GDM1 (cell line): ENCODE measurements at regions not wholly inside any gene's neighbourhood (a gene's known extent, or its start where the extent isn't known, plus 50 kb on each side); places are given as distances from the start of the nearest gene placed in this dataset.

Experiments used
- DNase-seq: peaks from one replicate; lab custom pipeline; 2025; lab: John Stamatoyannopoulos, UW

DNA sequence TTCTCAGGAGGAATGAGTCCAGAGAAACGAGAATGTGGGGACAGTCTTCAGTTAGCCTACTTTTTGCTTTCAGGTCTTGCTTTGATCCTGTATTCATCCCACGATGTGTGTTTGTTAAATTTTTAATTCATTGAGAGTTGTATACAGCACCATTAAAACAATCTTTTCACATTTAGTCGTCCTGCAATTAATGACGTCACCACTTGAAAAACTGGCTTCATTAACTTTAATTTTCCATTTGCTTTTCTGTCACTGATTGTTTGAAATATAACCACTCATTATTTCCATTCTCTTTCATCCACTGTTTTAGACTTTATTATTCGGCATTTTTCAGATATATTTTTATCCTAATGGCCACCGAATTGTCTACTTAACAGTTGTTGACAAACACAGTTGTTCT is 146.9 kb downstream of the TFEC start:
- DNase-seq, result no peak

DNA sequence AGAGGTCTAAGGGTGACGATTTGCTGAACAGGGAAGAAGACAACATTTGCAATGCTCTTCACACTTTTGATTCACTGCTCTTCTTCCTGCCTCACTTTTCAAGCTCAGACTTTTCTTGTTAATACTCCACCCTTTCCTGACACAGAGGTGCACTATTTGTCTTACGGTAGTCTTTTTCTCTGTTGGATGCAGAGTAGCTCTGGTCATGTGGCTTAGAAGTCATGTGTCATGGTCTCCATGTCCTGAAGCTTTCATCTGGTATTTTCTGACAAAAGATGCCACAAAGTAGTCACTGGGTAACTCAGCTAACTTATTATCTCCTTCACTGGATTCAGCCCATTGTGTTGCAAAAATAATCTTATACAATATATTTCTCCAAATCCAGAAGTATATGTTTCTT is 149.1 kb downstream of the TFEC start:
- no peak for DNase-seq

DNA sequence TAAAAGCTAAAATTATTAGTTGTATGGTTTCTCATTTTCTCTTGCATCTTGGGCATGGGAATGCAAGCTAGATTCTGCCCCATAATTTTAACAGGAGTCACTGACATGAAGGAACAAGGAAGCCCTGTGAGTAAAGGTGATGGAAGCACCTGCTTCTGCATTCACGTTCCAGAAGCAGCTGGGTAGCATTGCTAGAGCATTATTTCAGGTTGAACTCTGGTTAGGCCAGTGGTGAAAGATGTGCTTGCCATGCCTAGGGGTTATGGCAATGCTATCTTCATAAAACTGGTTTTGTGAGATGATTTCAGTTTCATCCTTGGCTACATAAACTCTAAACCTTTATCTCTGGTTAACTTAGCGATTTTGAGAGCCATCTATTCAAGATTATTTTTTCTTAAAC is 151.4 kb downstream of the TFEC start:
- no peak for DNase-seq

GRCh38 chr7:115869801-115870200 is 160.8 kb downstream of the TFEC start:
- no peak for DNase-seq

DNA sequence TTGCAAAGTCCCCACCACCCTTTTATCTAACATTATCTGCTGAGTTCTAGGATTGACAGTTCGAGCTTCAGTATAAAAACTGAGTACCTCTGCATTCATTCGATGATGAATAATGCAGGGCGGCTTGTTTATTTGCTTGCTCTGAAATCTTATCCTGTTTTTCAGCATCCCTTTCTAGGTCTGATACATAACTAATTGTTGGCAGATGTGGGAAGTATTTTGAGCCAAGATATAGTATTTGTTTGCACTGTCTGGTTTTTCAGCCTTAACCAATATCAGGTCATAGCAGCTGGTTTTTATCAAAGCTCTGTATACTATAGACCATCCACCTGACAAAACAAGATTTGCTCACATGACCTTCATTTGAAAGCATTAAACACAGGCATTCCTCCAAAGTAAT is 161.4 kb downstream of the TFEC start:
- no peak for DNase-seq

GRCh38 chr7:115868369-115868768 is 162.2 kb downstream of the TFEC start:
- DNase-seq, result no peak

- DNase-seq, result no peak
These were observed 166.5 kb downstream of the TFEC start for GRCh38 chr7:115864082-115864481.

DNA sequence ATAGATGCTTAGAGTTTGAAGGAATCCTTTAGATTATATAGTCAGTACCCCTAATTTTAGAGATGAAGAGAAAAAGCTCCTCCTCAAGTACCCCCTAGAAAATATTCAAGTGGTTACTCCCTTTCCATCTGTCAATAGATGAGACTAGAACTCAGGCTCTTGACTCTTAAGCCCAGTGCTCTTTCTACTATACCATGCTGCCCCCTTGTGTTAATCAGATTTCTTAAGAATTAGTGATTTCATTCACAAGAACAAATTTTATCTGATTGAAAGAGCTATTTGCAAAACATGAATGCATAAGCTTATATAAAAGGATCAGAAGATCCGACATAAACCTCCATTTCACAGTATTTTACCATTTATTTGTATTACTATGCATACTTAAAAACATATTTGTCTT is 179.3 kb downstream of the TFEC start:
- DNase-seq, result no peak

DNA sequence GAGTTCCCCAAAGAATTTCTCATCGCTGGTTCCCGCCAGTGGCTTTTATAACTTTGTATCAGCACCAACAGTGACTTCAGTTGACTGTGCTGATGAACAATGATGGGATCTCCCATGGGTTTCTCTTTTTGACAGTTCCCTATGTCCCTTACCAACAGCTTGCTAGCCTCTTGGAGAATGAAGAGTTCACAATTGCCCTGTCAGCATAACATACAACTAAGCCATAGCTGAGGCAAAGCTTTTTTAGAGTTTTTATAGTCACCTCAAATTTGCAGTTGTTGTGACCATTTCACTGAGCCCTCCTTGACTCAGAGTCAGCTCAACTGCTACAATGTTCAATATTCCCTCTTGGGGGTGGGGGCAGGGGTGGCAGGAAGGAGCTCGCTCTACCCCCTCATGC is 179.8 kb downstream of the TFEC start:
- DNase-seq, result no peak

- no peak for DNase-seq
These were observed 185.7 kb downstream of the TFEC start for GRCh38 chr7:115844857-115845256.

DNA sequence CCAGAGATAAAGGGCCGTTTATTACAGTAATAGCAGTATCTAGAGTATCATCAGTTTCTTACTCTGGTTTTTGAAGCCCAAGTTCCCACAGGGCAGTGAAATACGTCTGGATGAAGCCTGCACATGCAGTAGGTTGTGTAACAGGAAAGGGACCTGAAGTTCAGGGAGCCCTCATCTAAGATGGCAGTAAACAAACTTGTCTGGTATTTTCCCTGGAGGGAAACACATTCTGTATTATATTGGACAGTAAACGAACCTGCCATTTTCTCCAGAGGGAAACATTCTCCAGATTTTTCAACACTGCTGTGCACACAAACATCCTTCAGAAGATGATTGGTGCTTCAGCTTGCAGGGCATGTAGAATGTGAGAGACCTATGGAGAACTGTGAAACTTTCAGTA is 189.9 kb downstream of the TFEC start:
- no peak for DNase-seq

- no peak for DNase-seq
These were observed 191.7 kb downstream of the TFEC start for GRCh38 chr7:115838829-115839228.

GRCh38 chr7:115831371-115831770 is 199.2 kb downstream of the TFEC start:
- no peak for DNase-seq

DNA sequence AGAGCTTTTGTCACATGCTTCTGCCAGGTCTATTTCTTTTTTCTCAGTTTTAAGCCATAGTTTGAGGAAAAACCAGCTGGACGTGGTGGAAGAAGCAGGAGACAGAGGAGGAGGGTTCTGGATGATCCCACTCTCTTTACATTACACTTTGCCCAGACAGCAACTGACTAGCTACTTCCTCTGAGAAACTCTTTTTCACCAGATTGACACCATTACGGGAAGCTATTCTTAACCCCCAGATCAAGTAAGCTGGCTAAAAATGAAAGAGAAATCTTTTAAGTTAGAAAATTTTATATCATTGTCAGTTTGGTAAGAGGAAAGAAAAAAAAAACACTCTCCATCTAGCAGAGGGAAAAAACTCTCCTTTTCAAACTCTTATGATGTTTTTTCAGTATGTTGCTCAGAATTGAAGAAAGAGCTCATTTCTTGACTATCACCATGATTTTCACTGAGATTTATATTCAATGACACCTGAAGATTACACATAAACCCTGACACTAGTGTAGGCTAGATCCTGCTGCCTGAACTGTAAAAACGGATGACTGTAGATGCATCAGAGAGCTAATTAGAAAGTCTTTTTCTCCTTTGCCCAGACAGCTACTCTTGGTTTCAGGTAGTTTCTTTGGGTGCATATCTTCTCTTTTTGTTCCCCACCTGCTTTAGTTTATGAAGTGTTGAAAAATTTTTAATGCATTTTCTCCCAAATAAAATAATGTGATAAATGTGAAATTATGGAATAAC is 203.1 kb downstream of the TFEC start:
- no peak for DNase-seq

GRCh38 chr7:115825456-115826115 is 205.0 kb downstream of the TFEC start:
- DNase-seq, result no peak

- DNase-seq, result no peak
These were observed 207.8 kb downstream of the TFEC start for GRCh38 chr7:115822801-115823200.

DNA sequence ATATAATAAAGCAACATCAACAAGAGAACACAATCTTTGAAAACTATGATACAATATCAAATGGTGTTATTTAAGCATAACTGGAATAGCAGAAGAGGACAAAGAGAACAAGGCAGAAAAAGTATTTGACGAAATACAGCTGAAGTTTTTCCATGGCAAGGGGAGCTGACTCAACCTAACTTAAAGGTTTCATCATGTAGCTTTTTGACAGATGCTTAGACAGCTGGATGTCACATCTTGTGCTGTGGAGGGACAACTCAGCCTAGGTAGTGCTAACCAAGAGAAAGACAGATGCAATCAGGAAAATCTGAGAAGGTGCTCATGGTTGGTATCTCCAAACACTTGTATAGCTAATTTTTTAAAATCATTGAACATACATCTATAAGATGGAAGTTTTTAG is 208.2 kb downstream of the TFEC start:
- DNase-seq, result no peak

GRCh38 chr7:115816318-115816974 is 214.1 kb downstream of the TFEC start:
- no peak for DNase-seq

DNA sequence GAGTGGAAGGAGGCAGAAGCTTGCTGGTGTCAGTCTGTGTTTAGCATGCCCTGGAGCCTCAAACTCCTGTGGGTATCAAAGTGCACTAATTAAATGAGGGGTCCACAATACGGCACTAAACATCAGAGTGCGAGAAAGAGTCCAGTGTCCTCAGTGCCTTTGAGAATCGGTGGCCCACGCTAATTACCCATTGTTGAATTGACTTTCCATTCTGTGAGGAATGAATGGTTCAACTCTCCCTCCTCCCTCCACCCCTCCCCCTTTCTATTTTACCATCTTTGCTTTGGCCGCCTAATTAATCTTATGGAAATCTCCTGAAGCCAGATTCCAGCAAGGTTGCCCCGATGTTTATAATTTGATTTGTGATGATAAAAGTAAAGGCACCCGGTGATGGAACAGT is 217.8 kb downstream of the TFEC start:
- no peak for DNase-seq

DNA sequence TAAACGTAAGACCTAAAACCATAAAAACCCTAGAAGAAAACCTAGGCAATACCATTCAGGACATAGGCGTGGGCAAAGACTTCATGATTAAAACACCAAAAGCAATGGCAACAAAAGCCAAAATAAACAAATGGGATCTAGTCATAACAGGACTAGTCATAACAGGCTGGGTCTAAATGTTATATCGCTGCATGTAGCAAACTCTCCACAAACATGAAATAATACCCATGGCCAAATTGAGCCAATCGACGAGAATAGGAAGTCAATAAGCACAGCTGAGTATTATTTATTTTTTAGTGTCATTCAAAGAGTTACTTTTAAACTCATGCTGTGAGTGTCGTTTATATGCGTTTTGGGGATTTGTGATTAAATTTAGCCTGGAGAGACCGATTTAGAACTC is 225.1 kb downstream of the TFEC start:
- no peak for DNase-seq

- no peak for DNase-seq
These were observed 228.1 kb downstream of the TFEC start for GRCh38 chr7:115802415-115802814.

- DNase-seq, result no peak
These were observed 231.1 kb downstream of the TFEC start for GRCh38 chr7:115799430-115799829.

DNA sequence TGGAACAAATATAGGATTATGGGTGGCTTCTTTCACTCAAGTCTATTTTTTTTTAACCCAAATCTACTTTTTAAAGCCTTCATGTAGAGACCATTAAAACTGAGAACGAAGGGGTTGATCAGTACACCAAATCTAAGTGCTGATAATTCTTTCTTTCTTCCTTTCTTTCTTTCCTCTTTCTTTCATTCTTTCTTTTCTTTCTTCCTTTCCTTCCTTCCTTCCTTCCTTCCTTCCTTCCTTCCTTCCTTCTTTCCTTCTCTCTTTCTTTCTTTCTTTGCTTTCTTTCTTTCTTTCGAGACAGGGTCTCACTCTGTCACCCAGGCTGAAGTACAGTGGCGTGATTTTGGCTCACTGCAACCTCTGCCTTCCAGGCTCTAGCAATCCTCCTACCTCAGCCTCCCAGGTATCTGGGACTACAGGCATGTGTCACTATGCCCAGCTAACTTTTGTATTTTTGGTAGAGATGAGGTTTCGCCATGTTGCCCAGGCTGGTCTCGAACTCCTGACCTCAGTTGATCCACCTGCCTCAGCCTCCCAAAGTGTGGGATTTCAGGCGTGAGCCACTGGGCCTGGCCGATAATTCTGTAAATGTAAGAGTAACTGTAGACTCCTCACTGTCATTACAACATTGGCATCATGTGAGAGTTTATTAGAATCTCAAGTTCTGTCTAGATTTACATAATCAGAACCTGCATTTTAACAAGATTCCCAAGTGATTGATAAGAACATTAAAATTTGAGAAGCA is 236.4 kb downstream of the TFEC start:
- no peak for DNase-seq
